Inferior parietal cortex (tissue), 1 donor: ENCODE measurements at regions not wholly inside any gene's neighbourhood (a gene's known extent, or its start where the extent isn't known, plus 50 kb on each side); places are given as distances from the start of the nearest gene placed in this dataset.

Source experiments
- DNase-seq: peaks from one replicate; pipeline ENCODE4 v3.0.0-alpha.2; 2016; ENCODE audit errors: extremely low spot score

- DNase-seq, result no peak
Measured at GRCh38 chr18:41043876-41044275, 911.2 kb upstream of the PIK3C3 start.

- no peak for DNase-seq
Measured at GRCh38 chr18:41042866-41043265, 912.2 kb upstream of the PIK3C3 start.

DNA sequence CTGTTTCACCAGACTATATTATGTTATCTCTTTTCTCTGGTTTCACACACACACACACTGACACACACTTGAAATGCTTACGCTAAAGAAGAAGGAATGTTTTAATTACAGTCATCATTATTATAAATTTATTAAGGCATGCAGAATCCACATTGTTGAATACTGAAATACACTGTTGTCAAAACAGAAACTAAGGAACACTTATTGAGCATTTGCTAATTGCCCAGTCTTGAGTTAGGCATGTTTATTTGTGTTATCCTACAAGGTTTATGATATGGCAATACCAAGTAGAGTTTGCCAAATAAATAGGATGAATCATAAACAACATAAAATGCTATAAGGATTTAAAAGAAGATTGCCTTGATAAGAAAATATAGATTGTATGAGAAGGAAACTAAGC lies 917.0 kb upstream of the PIK3C3 start:
- no peak for DNase-seq

DNA sequence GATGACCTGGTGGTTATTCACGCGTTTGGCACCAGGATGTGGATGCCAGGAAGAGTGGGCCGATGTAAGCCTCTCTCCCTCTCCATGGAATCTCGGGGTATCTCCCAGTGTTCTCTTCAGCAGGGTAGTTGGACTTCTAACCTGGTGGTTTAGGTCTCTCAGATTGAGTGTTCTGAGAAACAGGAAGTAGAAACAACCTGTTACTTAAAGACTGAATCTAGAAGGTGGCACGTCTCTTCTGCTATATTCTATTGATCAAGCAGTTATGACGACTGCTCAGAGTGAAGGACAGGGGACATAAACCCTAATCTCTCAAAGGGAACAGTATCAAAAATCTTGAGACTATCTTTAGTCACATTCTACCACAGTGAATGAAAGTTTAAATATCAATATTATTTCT lies 918.7 kb upstream of the PIK3C3 start:
- no peak for DNase-seq

DNA sequence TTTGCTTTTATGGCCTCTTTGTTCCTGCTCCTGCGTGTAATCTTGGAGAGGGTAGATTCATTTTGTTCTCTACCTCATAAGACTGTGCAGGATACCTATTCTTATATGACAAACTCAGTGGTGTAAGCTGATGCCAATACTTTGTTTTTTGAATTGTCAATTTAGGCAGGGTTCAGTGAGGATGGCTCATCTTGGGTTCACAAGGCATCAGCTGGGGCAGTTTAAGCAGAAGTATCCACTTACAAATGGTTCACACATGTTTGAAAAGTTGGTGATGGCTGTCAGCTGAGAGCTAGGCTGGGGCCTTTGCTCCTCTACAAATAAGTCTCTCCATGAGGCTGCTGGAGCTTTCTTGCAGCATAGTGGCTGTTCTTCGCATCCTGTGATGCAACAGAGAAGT lies 920.6 kb upstream of the PIK3C3 start:
- no peak for DNase-seq

- DNase-seq, result no peak
Measured at GRCh38 chr18:41025666-41026065, 929.4 kb upstream of the PIK3C3 start.

DNA sequence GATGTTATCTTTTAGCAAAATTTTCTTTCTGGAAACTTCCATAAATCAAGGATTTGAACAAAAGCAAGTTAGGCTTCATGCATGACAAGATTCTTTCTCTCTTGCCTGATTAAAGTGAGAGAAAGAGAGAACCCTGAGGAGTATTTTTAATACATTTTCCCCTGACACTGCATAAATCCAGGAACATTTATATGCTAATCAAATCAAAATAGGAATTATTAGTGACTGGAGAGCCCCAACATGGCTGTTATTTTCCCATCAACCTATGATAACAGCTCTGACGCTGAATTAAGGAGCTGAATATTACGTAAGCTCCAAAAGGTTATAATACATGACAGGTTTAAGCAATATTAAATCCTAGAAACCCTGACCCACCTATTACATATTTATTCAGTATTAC lies 930.2 kb upstream of the PIK3C3 start:
- no peak for DNase-seq

GRCh38 chr18:41022484-41022883 lies 932.5 kb upstream of the PIK3C3 start:
- no peak for DNase-seq

- DNase-seq, result no peak
Measured at GRCh38 chr18:41021089-41021488, 933.9 kb upstream of the PIK3C3 start.

DNA sequence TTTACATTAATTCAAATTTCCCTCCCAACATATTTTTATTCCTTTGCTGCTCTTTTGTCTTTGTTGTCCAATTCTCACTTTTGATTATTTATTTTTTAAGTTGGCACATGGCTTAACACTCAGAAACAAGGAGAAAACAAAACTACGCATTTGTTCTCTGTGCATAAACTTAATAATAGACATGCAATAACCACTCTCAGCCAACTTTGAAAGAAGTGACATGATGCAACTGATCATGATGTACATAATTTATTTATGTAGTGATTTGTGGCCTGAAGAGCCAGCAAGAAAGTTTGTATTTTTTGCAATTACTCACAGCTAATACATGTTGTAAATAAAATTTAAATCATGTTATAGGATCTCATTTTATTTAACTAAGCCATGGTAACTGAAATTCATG lies 942.8 kb upstream of the PIK3C3 start:
- no peak for DNase-seq

GRCh38 chr18:41009926-41010325 lies 945.1 kb upstream of the PIK3C3 start:
- no peak for DNase-seq

DNA sequence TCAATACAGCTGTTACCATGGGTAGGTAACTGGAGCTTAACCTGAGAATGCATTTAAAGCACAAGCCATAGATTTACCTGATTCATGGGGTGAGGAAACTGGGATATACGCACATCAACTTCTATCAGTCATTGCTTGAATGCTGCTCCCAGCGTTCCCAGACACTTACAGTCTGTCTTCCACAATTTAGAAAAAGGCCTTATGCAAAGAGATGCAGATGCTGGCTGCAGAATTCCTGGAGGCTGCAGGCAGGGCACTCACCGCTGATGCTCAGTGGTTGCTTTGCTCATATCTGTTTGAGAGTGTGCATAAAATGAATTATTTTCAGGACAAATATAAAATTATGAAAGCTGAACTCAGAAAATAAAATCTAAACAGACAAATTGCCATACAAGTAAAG lies 950.7 kb upstream of the PIK3C3 start:
- DNase-seq, result no peak

- DNase-seq, result no peak
Measured at GRCh38 chr18:40995529-40995928, 959.5 kb upstream of the PIK3C3 start.

- no peak for DNase-seq
Measured at GRCh38 chr18:40993363-40993762, 961.7 kb upstream of the PIK3C3 start.

- DNase-seq, result no peak
Measured at GRCh38 chr18:40987581-40987980, 967.5 kb upstream of the PIK3C3 start.

DNA sequence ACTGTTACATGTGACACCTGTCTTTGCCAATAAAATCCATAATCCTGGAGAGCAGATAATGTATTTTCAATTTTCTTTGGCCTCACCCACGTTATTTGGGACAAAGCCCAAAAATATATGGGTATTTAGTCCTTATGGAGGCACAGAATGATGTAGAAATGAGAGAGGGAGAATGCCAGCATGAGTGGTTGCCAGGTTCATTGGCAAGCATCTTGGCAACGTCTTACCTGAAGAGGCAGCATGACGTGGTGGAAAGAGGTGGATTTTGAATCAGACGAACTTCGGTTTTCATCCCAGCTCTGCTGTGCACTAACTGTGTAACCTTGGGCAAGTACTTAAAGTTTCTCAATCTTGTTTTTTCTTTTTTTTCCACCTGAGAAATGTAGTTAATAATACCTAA lies 969.6 kb upstream of the PIK3C3 start:
- no peak for DNase-seq

- DNase-seq, result no peak
Measured at GRCh38 chr18:40984856-40985255, 970.2 kb upstream of the PIK3C3 start.

DNA sequence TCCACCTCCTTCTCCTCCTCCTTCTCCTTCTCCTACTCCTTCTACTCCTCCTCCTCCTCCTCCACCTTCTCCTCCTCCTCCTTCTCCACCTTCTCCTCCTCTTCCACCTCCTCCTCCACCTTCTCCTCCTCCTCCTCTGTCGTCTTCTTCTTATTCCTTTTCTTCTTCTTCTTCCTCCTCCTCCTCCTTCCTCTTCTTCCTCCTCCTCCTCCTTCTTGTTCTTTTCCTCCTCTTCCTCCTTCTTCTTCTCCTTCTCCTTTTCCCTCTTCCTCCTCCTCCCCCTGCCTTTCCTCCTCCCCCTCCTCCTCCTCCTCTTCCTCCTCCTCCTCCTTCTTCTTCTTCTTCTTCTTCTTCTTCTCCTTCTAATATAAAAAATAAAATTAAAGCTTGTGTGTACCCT lies 971.2 kb upstream of the PIK3C3 start:
- DNase-seq, result no peak

DNA sequence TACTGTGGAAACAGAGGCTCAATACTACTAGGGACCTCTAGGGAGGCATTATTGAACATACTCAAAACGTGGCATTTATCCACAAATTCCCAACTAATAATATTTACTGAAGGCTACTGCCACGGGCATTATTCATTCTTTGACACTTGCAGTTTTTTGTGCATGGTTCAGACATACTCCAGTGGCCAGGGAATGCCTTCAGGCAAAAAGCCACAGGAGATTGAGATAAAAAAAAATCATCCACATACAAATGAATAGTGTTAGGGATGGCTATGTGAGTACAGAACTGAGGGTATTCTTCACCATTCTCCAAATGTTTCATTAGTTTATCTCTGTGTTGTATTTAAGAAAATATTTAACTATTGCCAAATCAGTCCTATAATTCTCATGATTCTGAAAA lies 974.9 kb upstream of the PIK3C3 start:
- no peak for DNase-seq

- no peak for DNase-seq
Measured at GRCh38 chr18:40976050-40976449, 979.0 kb upstream of the PIK3C3 start.

DNA sequence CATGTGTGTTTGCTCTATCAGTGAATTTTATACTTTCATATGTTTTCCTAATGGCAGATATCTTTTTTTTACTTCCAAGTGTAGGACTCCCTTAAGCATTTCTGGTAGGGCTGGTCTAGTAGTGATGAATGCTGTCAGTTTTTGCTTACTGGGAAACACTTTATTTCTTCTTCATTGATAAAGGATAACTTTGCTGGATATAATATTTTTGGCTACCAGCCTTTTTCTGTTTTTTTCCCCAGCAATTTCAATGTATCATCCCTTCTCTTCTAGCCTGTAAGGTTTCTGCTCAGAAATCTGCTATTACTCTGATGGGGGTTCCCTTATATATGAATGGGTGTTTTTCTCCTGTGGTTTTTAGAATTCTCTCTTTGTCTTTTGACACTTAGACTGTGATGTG lies 980.6 kb upstream of the PIK3C3 start:
- no peak for DNase-seq

GRCh38 chr18:40962784-40963183 lies 992.2 kb upstream of the PIK3C3 start:
- no peak for DNase-seq

- DNase-seq, result no peak
Measured at GRCh38 chr18:40957533-40958070, 997.4 kb upstream of the PIK3C3 start.

GRCh38 chr18:40956213-40956612 lies 998.8 kb upstream of the PIK3C3 start:
- no peak for DNase-seq

DNA sequence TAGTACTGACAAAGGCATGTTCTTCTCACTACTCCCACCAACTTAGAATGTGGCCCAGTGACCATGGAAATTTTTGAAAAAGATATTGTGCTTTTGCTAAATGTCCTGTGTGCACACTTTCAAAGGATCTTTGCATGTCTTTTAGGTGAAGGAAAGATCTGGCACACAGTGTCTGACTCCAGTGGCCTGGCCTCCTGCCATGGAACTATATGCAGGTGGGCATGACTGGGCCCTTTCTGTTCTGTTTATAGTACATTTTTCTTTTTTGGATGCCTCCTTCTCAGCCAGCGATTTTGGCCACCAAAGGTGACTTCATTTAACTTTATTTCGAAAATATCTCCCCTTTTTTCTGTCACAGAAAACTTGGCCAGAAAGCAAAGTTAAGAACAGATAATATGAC lies 999.7 kb upstream of the PIK3C3 start:
- no peak for DNase-seq
